Peyer's patch (tissue), 4 donors: ENCODE measurements at regions not wholly inside any gene's neighbourhood (a gene's known extent, or its start where the extent isn't known, plus 50 kb on each side); places are given as distances from the start of the nearest gene placed in this dataset.

Source experiments
- POLR2A ChIP-seq, 2 donors: fragments of 450-650 bp; IDR thresholded peaks; one replicate each; pipeline ENCODE4 v1.5.1; 2017; ENCODE audit warnings: antibody characterized with exemption in 2 of 2, mild to moderate bottlenecking in 2 of 2, moderate library complexity in 2 of 2
- TF ChIP-seq, protein P1 (sequence below), 6 experiments: fragments of 450-650 bp in 4 of 6; fragments of 200-600 bp in 2 of 6; sonication (generic) in 1 of 6; IDR thresholded peaks; one replicate each; pipeline ENCODE4 v1.5.1; 2017 to 2019; ENCODE audit warnings: antibody characterized with exemption in 6 of 6, mild to moderate bottlenecking in 3 of 6, moderate library complexity in 1 of 6

DNA sequence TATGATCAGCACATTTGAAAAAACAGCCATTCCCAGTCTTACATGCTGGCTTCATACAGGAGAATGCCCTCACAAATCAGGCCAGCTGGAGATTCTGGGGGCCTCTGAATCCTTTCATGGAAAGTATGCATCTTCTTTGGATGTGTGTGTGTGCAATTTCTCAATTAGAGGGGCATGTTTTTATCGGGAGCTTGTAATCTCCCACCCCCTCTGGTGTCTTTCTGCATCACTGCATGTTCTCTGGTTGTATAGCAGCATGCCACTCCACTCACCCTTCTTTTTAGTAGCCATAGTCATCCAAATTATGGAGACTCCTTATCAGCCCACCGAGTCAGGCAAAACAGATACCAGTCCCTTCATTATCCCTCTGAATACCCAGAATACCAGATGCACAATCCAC lies 282.2 kb upstream of the SLIT2 start:
- TF ChIP-seq, protein P1, sequence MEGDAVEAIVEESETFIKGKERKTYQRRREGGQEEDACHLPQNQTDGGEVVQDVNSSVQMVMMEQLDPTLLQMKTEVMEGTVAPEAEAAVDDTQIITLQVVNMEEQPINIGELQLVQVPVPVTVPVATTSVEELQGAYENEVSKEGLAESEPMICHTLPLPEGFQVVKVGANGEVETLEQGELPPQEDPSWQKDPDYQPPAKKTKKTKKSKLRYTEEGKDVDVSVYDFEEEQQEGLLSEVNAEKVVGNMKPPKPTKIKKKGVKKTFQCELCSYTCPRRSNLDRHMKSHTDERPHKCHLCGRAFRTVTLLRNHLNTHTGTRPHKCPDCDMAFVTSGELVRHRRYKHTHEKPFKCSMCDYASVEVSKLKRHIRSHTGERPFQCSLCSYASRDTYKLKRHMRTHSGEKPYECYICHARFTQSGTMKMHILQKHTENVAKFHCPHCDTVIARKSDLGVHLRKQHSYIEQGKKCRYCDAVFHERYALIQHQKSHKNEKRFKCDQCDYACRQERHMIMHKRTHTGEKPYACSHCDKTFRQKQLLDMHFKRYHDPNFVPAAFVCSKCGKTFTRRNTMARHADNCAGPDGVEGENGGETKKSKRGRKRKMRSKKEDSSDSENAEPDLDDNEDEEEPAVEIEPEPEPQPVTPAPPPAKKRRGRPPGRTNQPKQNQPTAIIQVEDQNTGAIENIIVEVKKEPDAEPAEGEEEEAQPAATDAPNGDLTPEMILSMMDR (IDR thresholded peaks at IDR 0.05): no peak
- TF ChIP-seq POLR2A (IDR thresholded peaks at IDR 0.05): no peak
